Caco-2 (cell line): ENCODE measurements at regions not wholly inside any gene's neighbourhood (a gene's known extent, or its start where the extent isn't known, plus 50 kb on each side); places are given as distances from the start of the nearest gene placed in this dataset.

Experiments used
- BruUV-seq: library from RNA; stranded (reverse); fragments of 400-500 nt; replicated peaks from 2 replicates; lab custom pipeline; 2021; lab: Mats Ljungman, UMichigan
- CTCF ChIA-PET: fragments of 300-600 bp; sonication (Branson Sonifier 250); formaldehyde crosslinking; loops from one replicate; lab custom pipeline; 2022; ENCODE audit warnings: antibody characterized with exemption; lab: Charles Lee
- POLR2A ChIA-PET: fragments of 300-600 bp; sonication (Branson Sonifier 250); formaldehyde crosslinking; loops from one replicate; lab custom pipeline; 2022; ENCODE audit warnings: antibody characterized with exemption; lab: Charles Lee
- DNase-seq, 2 experiments: peaks; one replicate each; pipeline versions ENCODE4 v3.0.0 to v3.0.0-alpha.2; 2020 to 2022
- H3K27me3 ChIP-seq: replicated peaks from 2 replicates; pipeline ENCODE4 v1.6.0; 2011; ENCODE audit warnings: low read length; ENCODE audit not compliant: control insufficient read depth, insufficient read depth
- H3K36me3 ChIP-seq: 2 replicates; pipeline ENCODE4 v1.5.1; 2011; ENCODE audit warnings: low read length; ENCODE audit not compliant: control insufficient read depth, insufficient read depth
- H3K4me1 ChIP-seq: fragments of 250-450 bp; sonication (Bioruptor Pico); 2 replicates; pipeline ENCODE4 v1.5.1; 2020; ENCODE audit warnings: mild to moderate bottlenecking
- H3K4me3 ChIP-seq: 2 replicates; pipeline ENCODE4 v1.5.1; 2011; ENCODE audit warnings: low read depth, mild to moderate bottlenecking, control low read depth, low read length
- H3K9me3 ChIP-seq: fragments of 250-450 bp; sonication (Bioruptor Pico); 2 replicates; pipeline ENCODE4 v1.5.1; 2020; ENCODE audit warnings: mild to moderate bottlenecking, moderate library complexity
- H3K27ac Mint-ChIP-seq: one replicate; pipeline ENCODE4 v1.8.0; 2022; ENCODE audit warnings: mixed read lengths; ENCODE audit not compliant: unreplicated experiment
- H3K27me3 Mint-ChIP-seq: one replicate; pipeline ENCODE4 v1.8.0; 2022; ENCODE audit warnings: mixed read lengths; ENCODE audit not compliant: insufficient read depth, unreplicated experiment
- H3K36me3 Mint-ChIP-seq: one replicate; pipeline ENCODE4 v1.8.0; 2022; ENCODE audit warnings: mild to moderate bottlenecking, mixed read lengths; ENCODE audit not compliant: insufficient read depth, unreplicated experiment
- H3K4me1 Mint-ChIP-seq: one replicate; pipeline ENCODE4 v1.8.0; 2022; ENCODE audit warnings: low read depth, mixed read lengths; ENCODE audit not compliant: unreplicated experiment
- H3K4me3 Mint-ChIP-seq: one replicate; pipeline ENCODE4 v1.8.0; 2022; ENCODE audit warnings: mild to moderate bottlenecking, moderate library complexity, mixed read lengths; ENCODE audit not compliant: unreplicated experiment
- H3K9me3 Mint-ChIP-seq: one replicate; pipeline ENCODE4 v1.8.0; 2022; ENCODE audit warnings: mixed read lengths; ENCODE audit not compliant: unreplicated experiment
- CTCF ChIP-seq, 2 experiments: fragments of 200-600 bp in 1 of 2; IDR thresholded peaks; 1 replicate in 1 of 2; 2 replicates in 1 of 2; pipeline versions ENCODE4 v1.5.1 to v1.8.0; 2011 to 2022; ENCODE audit warnings: antibody characterized with exemption in 1 of 2, control low read depth in 1 of 2, inconsistent platforms in 1 of 2, low read depth in 1 of 2, low read length in 1 of 2, mild to moderate bottlenecking in 1 of 2, moderate library complexity in 1 of 2; ENCODE audit not compliant: insufficient read depth in 1 of 2, severe bottlenecking in 1 of 2, unreplicated experiment in 1 of 2
- intact Hi-C: fragments of 100-400 bp; cut with micrococcal nuclease; formaldehyde crosslinking; loops from one replicate; pipeline ENCODE4 v1.10.0; 2022; ENCODE audit not compliant: unreplicated experiment

GRCh38 chr20:51199920-51200319 lies 177.0 kb upstream of the KCNG1 start:
- no peaks in the 10 kb centered on the region for H3K36me3 Mint-ChIP-seq
- ChIA-PET CTCF (no interaction called here), POLR2A (interaction anchor here (0.6 kb wide), 1 partner anchor 9 kb away, joined by 4 read pairs; no protein-coding TSS in a partner anchor)
- no peaks in the 10 kb centered on the region for H3K36me3 ChIP-seq
- no peak overlapping the region for H3K27ac Mint-ChIP-seq
- H3K9me3 Mint-ChIP-seq, result no peaks in the 10 kb centered on the region
- no peaks in the 10 kb centered on the region for H3K9me3 ChIP-seq
- no peaks in the 10 kb centered on the region for H3K27me3 ChIP-seq
- H3K4me1 Mint-ChIP-seq, result no peaks in the 10 kb centered on the region
- intact Hi-C loops, result no loop called here
- H3K27me3 Mint-ChIP-seq, result peaks cover 21% of the 10 kb centered on the region
- peak in 1 of 2 experiments; percentile 35 for DNase-seq
- no peak for TF ChIP-seq CTCF (IDR thresholded peaks at IDR 0.05; ENCODE audit: insufficient read depth in 1 of 2, low read depth in 1 of 2, low read length in 1 of 2, severe bottlenecking in 1 of 2, unreplicated experiment in 1 of 2)
- H3K4me3 Mint-ChIP-seq, result no peak overlapping the region
- no peaks in the 10 kb centered on the region for H3K4me1 ChIP-seq
- BruUV-seq, result no TSS peak
- H3K4me3 ChIP-seq, result no peak overlapping the region

- POLR2A ChIA-PET, result no interaction called here
- Mint-ChIP-seq H3K9me3 (no peaks in the 10 kb centered on the region), H3K27me3 (peaks cover 16% of the 10 kb centered on the region), H3K27ac (no peak overlapping the region), H3K36me3 (no peaks in the 10 kb centered on the region), H3K4me1 (no peaks in the 10 kb centered on the region), H3K4me3 (no peak overlapping the region)
- H3K36me3 ChIP-seq, result no peaks in the 10 kb centered on the region
- BruUV-seq, result no TSS peak
- intact Hi-C loops, result no loop called here
- DNase-seq, result no peak
- H3K27me3 ChIP-seq, result no peaks in the 10 kb centered on the region
- H3K4me1 ChIP-seq, result no peaks in the 10 kb centered on the region
- TF ChIP-seq CTCF (IDR thresholded peaks at IDR 0.05; ENCODE audit: insufficient read depth in 1 of 2, low read depth in 1 of 2, low read length in 1 of 2, severe bottlenecking in 1 of 2, unreplicated experiment in 1 of 2), result no peak
- CTCF ChIA-PET, result no interaction called here
- no peak overlapping the region for H3K4me3 ChIP-seq
- no peaks in the 10 kb centered on the region for H3K9me3 ChIP-seq
Observed at GRCh38 chr20:51198876-51199523, 176.1 kb upstream of the KCNG1 start.

GRCh38 chr20:51198238-51198637 lies 175.3 kb upstream of the KCNG1 start:
- TF ChIP-seq CTCF (IDR thresholded peaks at IDR 0.05; ENCODE audit: insufficient read depth in 1 of 2, low read depth in 1 of 2, low read length in 1 of 2, severe bottlenecking in 1 of 2, unreplicated experiment in 1 of 2), result no peak
- no peak overlapping the region for H3K4me3 ChIP-seq
- CTCF ChIA-PET, result no interaction called here
- Mint-ChIP-seq H3K27ac (no peak overlapping the region), H3K36me3 (no peaks in the 10 kb centered on the region), H3K4me3 (no peak overlapping the region), H3K27me3 (peaks cover 17% of the 10 kb centered on the region), H3K4me1 (no peaks in the 10 kb centered on the region), H3K9me3 (no peaks in the 10 kb centered on the region)
- H3K4me1 ChIP-seq, result no peaks in the 10 kb centered on the region
- no peaks in the 10 kb centered on the region for H3K9me3 ChIP-seq
- H3K36me3 ChIP-seq, result no peaks in the 10 kb centered on the region
- POLR2A ChIA-PET, result no interaction called here
- no TSS peak for BruUV-seq
- H3K27me3 ChIP-seq, result no peaks in the 10 kb centered on the region
- DNase-seq, result no peak
- intact Hi-C loops, result no loop called here
